Thyroid gland (tissue), 4 donors: ENCODE measurements at regions not wholly inside any gene's neighbourhood (a gene's known extent, or its start where the extent isn't known, plus 50 kb on each side); places are given as distances from the start of the nearest gene placed in this dataset.

Experiments used
- POLR2A ChIP-seq, 2 donors: fragments of 450-650 bp; IDR thresholded peaks; one replicate each; pipeline ENCODE4 v1.6.1; 2017; ENCODE audit warnings: antibody characterized with exemption in 2 of 2, mild to moderate bottlenecking in 2 of 2, moderate library complexity in 1 of 2
- TF ChIP-seq, protein P1 (sequence below), 6 experiments: fragments of 200-600 bp in 3 of 6; fragments of 450-650 bp in 3 of 6; sonication (generic) in 3 of 6; IDR thresholded peaks; one replicate each; pipeline ENCODE4 v1.5.1; 2016 to 2019; ENCODE audit warnings: antibody characterized with exemption in 6 of 6, mild to moderate bottlenecking in 2 of 6, inconsistent platforms in 1 of 6, moderate library complexity in 1 of 6

DNA sequence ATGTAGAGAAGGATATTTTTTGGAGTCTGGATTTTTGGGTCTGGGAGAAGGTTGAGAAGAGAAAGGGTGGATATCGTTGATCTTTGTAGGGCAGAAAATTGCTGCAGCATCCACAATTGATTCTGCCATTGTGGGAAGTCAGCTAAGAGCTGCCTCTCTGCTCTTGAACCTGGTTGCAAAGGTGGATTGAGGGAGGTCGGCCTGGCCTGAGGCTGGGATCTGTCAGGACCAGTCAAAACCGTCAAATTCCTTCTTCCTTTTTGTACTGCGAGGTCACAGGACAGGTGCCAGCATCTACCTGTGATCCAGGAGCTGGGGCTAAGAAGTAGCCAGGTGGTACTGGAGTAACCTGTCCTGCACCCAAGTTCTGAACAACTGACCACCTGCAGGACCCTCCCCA, 93.7 kb downstream of the SHOX start:
- no peak for TF ChIP-seq POLR2A (IDR thresholded peaks at IDR 0.05)
- TF ChIP-seq, protein P1, sequence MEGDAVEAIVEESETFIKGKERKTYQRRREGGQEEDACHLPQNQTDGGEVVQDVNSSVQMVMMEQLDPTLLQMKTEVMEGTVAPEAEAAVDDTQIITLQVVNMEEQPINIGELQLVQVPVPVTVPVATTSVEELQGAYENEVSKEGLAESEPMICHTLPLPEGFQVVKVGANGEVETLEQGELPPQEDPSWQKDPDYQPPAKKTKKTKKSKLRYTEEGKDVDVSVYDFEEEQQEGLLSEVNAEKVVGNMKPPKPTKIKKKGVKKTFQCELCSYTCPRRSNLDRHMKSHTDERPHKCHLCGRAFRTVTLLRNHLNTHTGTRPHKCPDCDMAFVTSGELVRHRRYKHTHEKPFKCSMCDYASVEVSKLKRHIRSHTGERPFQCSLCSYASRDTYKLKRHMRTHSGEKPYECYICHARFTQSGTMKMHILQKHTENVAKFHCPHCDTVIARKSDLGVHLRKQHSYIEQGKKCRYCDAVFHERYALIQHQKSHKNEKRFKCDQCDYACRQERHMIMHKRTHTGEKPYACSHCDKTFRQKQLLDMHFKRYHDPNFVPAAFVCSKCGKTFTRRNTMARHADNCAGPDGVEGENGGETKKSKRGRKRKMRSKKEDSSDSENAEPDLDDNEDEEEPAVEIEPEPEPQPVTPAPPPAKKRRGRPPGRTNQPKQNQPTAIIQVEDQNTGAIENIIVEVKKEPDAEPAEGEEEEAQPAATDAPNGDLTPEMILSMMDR (IDR thresholded peaks at IDR 0.05): no peak
